ENCODE measurements at regions not wholly inside any gene's neighbourhood (a gene's known extent, or its start where the extent isn't known, plus 50 kb on each side); places are given as distances from the start of the nearest gene placed in this dataset.

- H3K4me3 ChIP-seq (ENCODE audit: low read depth, low read length): no peak overlapping the region
- H3K27me3 ChIP-seq (ENCODE audit: control insufficient read depth, insufficient read depth, low read length): no peaks in the 10 kb centered on the region
- DNase-seq (ENCODE audit: low read depth): no peak
- CTCF ChIA-PET: interaction anchor here (1.2 kb wide), 1 partner anchor 8 kb away, joined by 4 read pairs; no protein-coding TSS in a partner anchor
- POLR2A ChIA-PET: no interaction called here
- H3K36me3 ChIP-seq (ENCODE audit: control insufficient read depth, insufficient read depth, low read length): no peaks in the 10 kb centered on the region
- no peak for TF ChIP-seq CTCF (IDR thresholded peaks at IDR 0.05; ENCODE audit: insufficient read depth, low read depth, low read length)
These were observed 94.6 kb downstream of the FOXA2 start for GRCh38 chr20:22489626-22490286.

GRCh38 chr20:22480336-22480735 lies 104.0 kb downstream of the FOXA2 start:
- Histone ChIP-seq H3K27me3 (ENCODE audit: control insufficient read depth, insufficient read depth, low read length) (no peaks in the 10 kb centered on the region), H3K36me3 (ENCODE audit: control insufficient read depth, insufficient read depth, low read length) (no peaks in the 10 kb centered on the region), H3K4me3 (ENCODE audit: low read depth, low read length) (no peak overlapping the region)
- POLR2A ChIA-PET: no interaction called here
- no peak for TF ChIP-seq CTCF (IDR thresholded peaks at IDR 0.05; ENCODE audit: insufficient read depth, low read depth, low read length)
- CTCF ChIA-PET: interaction anchor here (1.0 kb wide), 1 partner anchor 10 kb away, joined by 3 read pairs; no protein-coding TSS in a partner anchor
- DNase-seq (ENCODE audit: low read depth): no peak

- Histone ChIP-seq H3K36me3 (ENCODE audit: control insufficient read depth, insufficient read depth, low read length) (no peaks in the 10 kb centered on the region), H3K27me3 (ENCODE audit: control insufficient read depth, insufficient read depth, low read length) (no peaks in the 10 kb centered on the region), H3K4me3 (ENCODE audit: low read depth, low read length) (no peak overlapping the region)
- no peak for TF ChIP-seq CTCF (IDR thresholded peaks at IDR 0.05; ENCODE audit: insufficient read depth, low read depth, low read length)
- no peak for DNase-seq (ENCODE audit: low read depth)
- ChIA-PET POLR2A (no interaction called here), CTCF (no interaction called here)
These were observed 108.7 kb downstream of the FOXA2 start for GRCh38 chr20:22475662-22476061.

GRCh38 chr20:22474224-22474623 lies 110.1 kb downstream of the FOXA2 start:
- DNase-seq (ENCODE audit: low read depth): no peak
- ChIA-PET POLR2A (no interaction called here), CTCF (no interaction called here)
- no peak overlapping the region for H3K4me3 ChIP-seq (ENCODE audit: low read depth, low read length)
- no peaks in the 10 kb centered on the region for H3K36me3 ChIP-seq (ENCODE audit: control insufficient read depth, insufficient read depth, low read length)
- no peak for TF ChIP-seq CTCF (IDR thresholded peaks at IDR 0.05; ENCODE audit: insufficient read depth, low read depth, low read length)
- no peaks in the 10 kb centered on the region for H3K27me3 ChIP-seq (ENCODE audit: control insufficient read depth, insufficient read depth, low read length)

- Histone ChIP-seq H3K36me3 (ENCODE audit: control insufficient read depth, insufficient read depth, low read length) (no peaks in the 10 kb centered on the region), H3K4me3 (ENCODE audit: low read depth, low read length) (no peak overlapping the region), H3K27me3 (ENCODE audit: control insufficient read depth, insufficient read depth, low read length) (no peaks in the 10 kb centered on the region)
- ChIA-PET CTCF (no interaction called here), POLR2A (no interaction called here)
- no peak for TF ChIP-seq CTCF (IDR thresholded peaks at IDR 0.05; ENCODE audit: insufficient read depth, low read depth, low read length)
- DNase-seq (ENCODE audit: low read depth): no peak
These were observed 111.1 kb downstream of the FOXA2 start for GRCh38 chr20:22473293-22473692.

Measured in BJ (cell line).